ENCODE measurements at regions not wholly inside any gene's neighbourhood (a gene's known extent, or its start where the extent isn't known, plus 50 kb on each side); places are given as distances from the start of the nearest gene placed in this dataset.

- no peak for DNase-seq (ENCODE audit: extremely low spot score, unreplicated experiment)
- Mint-ChIP-seq H3K4me1 (ENCODE audit: unreplicated experiment) (no peaks in the 10 kb centered on the region), H3K27me3 (ENCODE audit: unreplicated experiment) (no peaks in the 10 kb centered on the region), H3K27ac (ENCODE audit: unreplicated experiment) (no peak overlapping the region), H3K4me3 (ENCODE audit: unreplicated experiment) (no peak overlapping the region), H3K36me3 (ENCODE audit: unreplicated experiment) (no peaks in the 10 kb centered on the region), H3K9me3 (ENCODE audit: unreplicated experiment) (no peaks in the 10 kb centered on the region)
- TF ChIP-seq CTCF (IDR thresholded peaks at IDR 0.05): no peak
These were observed 68.3 kb upstream of the TMEM244 start for GRCh38 chr6:129929433-129929832.

- peaks cover 4% of the 10 kb centered on the region for H3K4me1 Mint-ChIP-seq (ENCODE audit: unreplicated experiment)
- H3K36me3 Mint-ChIP-seq (ENCODE audit: unreplicated experiment): no peaks in the 10 kb centered on the region
- H3K27ac Mint-ChIP-seq (ENCODE audit: unreplicated experiment): no peak overlapping the region
- TF ChIP-seq CTCF (IDR thresholded peaks at IDR 0.05): no peak
- no peak overlapping the region for H3K4me3 Mint-ChIP-seq (ENCODE audit: unreplicated experiment)
- H3K27me3 Mint-ChIP-seq (ENCODE audit: unreplicated experiment): no peaks in the 10 kb centered on the region
- no peaks in the 10 kb centered on the region for H3K9me3 Mint-ChIP-seq (ENCODE audit: unreplicated experiment)
- no peak for DNase-seq (ENCODE audit: extremely low spot score, unreplicated experiment)
These were observed 62.6 kb upstream of the TMEM244 start for GRCh38 chr6:129923530-129924250.

- Mint-ChIP-seq H3K27ac (ENCODE audit: unreplicated experiment) (no peak overlapping the region), H3K36me3 (ENCODE audit: unreplicated experiment) (no peaks in the 10 kb centered on the region), H3K4me3 (ENCODE audit: unreplicated experiment) (no peak overlapping the region), H3K27me3 (ENCODE audit: unreplicated experiment) (no peaks in the 10 kb centered on the region), H3K9me3 (ENCODE audit: unreplicated experiment) (no peaks in the 10 kb centered on the region), H3K4me1 (ENCODE audit: unreplicated experiment) (peaks cover 4% of the 10 kb centered on the region)
- no peak for TF ChIP-seq CTCF (IDR thresholded peaks at IDR 0.05)
- no peak for DNase-seq (ENCODE audit: extremely low spot score, unreplicated experiment)
These were observed 60.2 kb upstream of the TMEM244 start for GRCh38 chr6:129921169-129921817.

- no peak for DNase-seq (ENCODE audit: extremely low spot score, unreplicated experiment)
- no peak for TF ChIP-seq CTCF (IDR thresholded peaks at IDR 0.05)
- Mint-ChIP-seq H3K4me1 (ENCODE audit: unreplicated experiment) (peaks cover 4% of the 10 kb centered on the region), H3K27me3 (ENCODE audit: unreplicated experiment) (no peaks in the 10 kb centered on the region), H3K27ac (ENCODE audit: unreplicated experiment) (no peak overlapping the region), H3K4me3 (ENCODE audit: unreplicated experiment) (no peak overlapping the region), H3K36me3 (ENCODE audit: unreplicated experiment) (no peaks in the 10 kb centered on the region), H3K9me3 (ENCODE audit: unreplicated experiment) (no peaks in the 10 kb centered on the region)
These were observed 59.1 kb upstream of the TMEM244 start for GRCh38 chr6:129920103-129920798.

- H3K36me3 Mint-ChIP-seq (ENCODE audit: unreplicated experiment): no peaks in the 10 kb centered on the region
- H3K9me3 Mint-ChIP-seq (ENCODE audit: unreplicated experiment): no peaks in the 10 kb centered on the region
- no peaks in the 10 kb centered on the region for H3K4me1 Mint-ChIP-seq (ENCODE audit: unreplicated experiment)
- H3K4me3 Mint-ChIP-seq (ENCODE audit: unreplicated experiment): no peak overlapping the region
- H3K27me3 Mint-ChIP-seq (ENCODE audit: unreplicated experiment): no peaks in the 10 kb centered on the region
- no peak overlapping the region for H3K27ac Mint-ChIP-seq (ENCODE audit: unreplicated experiment)
- TF ChIP-seq CTCF (IDR thresholded peaks at IDR 0.05): no peak
- no peak for DNase-seq (ENCODE audit: extremely low spot score, unreplicated experiment)
These were observed 50.6 kb upstream of the TMEM244 start for GRCh38 chr6:129911732-129912131.
